ENCODE measurements at regions not wholly inside any gene's neighbourhood (a gene's known extent, or its start where the extent isn't known, plus 50 kb on each side); places are given as distances from the start of the nearest gene placed in this dataset.

DNA sequence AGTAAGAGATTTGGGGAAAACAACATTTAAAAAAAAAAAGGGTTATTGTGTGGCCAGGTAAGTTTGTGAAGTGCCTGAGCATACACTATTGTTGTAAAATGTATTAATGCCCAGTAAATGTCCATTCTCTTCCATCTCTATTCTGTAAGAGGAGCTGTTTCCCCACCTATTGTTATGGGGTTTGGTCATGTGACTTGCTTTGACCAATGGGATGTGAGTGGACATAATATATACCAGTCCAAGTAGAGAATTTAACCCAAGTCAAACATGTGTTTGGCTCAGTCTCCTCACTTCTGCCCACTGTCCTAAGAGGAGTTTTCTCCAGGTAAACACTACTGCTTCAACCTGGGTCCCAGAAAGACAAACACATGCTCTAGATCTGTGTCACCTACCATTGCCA is 377.1 kb downstream of the FOXA2 start:
- intact Hi-C loops (cut with DNase I; ENCODE audit: low total_unique reads): no loop called here
- TF ChIP-seq POLR2AphosphoS5 (IDR thresholded peaks at IDR 0.05) (no peak), POLR2A (IDR thresholded peaks at IDR 0.05) (no peak)
- TF ChIP-seq, protein P1, sequence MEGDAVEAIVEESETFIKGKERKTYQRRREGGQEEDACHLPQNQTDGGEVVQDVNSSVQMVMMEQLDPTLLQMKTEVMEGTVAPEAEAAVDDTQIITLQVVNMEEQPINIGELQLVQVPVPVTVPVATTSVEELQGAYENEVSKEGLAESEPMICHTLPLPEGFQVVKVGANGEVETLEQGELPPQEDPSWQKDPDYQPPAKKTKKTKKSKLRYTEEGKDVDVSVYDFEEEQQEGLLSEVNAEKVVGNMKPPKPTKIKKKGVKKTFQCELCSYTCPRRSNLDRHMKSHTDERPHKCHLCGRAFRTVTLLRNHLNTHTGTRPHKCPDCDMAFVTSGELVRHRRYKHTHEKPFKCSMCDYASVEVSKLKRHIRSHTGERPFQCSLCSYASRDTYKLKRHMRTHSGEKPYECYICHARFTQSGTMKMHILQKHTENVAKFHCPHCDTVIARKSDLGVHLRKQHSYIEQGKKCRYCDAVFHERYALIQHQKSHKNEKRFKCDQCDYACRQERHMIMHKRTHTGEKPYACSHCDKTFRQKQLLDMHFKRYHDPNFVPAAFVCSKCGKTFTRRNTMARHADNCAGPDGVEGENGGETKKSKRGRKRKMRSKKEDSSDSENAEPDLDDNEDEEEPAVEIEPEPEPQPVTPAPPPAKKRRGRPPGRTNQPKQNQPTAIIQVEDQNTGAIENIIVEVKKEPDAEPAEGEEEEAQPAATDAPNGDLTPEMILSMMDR (IDR thresholded peaks at IDR 0.05): no peak

DNA sequence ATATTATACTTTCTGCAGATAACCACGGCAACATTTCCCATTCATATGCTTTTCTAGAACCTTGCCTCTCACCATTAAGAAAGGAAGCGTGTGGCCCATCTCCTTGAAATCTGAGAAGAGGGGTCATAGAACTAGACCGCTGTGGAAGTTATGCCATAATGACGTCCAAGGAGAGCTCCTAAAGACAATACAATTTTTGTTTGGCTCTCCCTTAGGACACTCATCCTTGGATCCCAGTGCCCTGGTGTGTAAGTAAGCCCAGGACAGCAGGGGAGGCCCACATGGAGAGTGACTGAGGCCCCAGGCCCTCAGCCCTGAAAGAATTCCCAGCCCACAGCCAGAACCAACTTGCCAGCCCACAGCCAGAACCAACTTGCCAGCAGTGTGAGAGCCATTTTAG is 379.6 kb downstream of the FOXA2 start:
- no peaks in the 10 kb centered on the region for H3K36me3 ChIP-seq
- no peaks in the 10 kb centered on the region for H3K27me3 ChIP-seq
- no peaks in the 10 kb centered on the region for H3K4me1 ChIP-seq
- peaks cover 3 to 31% of the 10 kb centered on the region in 2 donors for H3K9me3 ChIP-seq
- no peak overlapping the region for H3K27ac ChIP-seq
- TF ChIP-seq POLR2A (IDR thresholded peaks at IDR 0.05): no peak
- TF ChIP-seq POLR2AphosphoS5 (IDR thresholded peaks at IDR 0.05): no peak
- TF ChIP-seq, protein P1 (IDR thresholded peaks at IDR 0.05): no peak
- H3K4me3 ChIP-seq: no peak overlapping the region
- intact Hi-C loops (cut with DNase I; ENCODE audit: low total_unique reads): no loop called here
- no peak for DNase-seq (ENCODE audit: low spot score in 2 of 2)

More for the DNA sequence above, 377.1 kb downstream of the FOXA2 start:
- DNase-seq (ENCODE audit: low spot score in 2 of 2): no peak
- H3K27ac ChIP-seq: no peak overlapping the region
- H3K9me3 ChIP-seq: peaks cover 3 to 23% of the 10 kb centered on the region in 2 donors
- no peaks in the 10 kb centered on the region for H3K36me3 ChIP-seq
- peaks cover 0 to 2% of the 10 kb centered on the region in 2 donors for H3K27me3 ChIP-seq
- H3K4me1 ChIP-seq: no peaks in the 10 kb centered on the region
- no peak overlapping the region for H3K4me3 ChIP-seq

DNA sequence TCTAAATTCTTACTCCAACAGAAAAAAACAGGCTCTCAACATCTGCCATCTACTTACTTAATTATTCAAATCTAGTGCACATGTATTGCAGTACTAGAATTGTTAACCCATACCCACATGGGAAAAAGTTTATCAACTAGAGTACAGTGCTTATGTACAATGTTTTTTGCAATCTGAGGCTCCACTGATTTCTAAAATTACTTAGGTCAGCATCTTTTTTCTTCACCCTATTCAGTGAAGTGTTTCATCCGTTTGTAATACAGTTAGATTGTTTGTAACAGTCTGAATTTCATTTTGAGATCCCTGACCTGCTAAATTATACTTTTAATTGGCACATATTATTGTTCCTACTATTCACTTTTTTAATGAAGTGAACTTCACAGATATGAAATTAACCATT is 402.2 kb downstream of the FOXA2 start:
- DNase-seq (ENCODE audit: low spot score in 2 of 2): no peak
- Histone ChIP-seq H3K36me3 (no peaks in the 10 kb centered on the region), H3K27me3 (no peaks in the 10 kb centered on the region), H3K9me3 (peaks cover 4 to 10% of the 10 kb centered on the region in 2 donors), H3K4me1 (no peaks in the 10 kb centered on the region), H3K27ac (no peak overlapping the region), H3K4me3 (no peak overlapping the region)
- intact Hi-C loops (cut with DNase I; ENCODE audit: low total_unique reads): no loop called here
- TF ChIP-seq POLR2A (IDR thresholded peaks at IDR 0.05) (no peak), POLR2AphosphoS5 (IDR thresholded peaks at IDR 0.05) (no peak)
- TF ChIP-seq, protein P1 (IDR thresholded peaks at IDR 0.05): no peak

DNA sequence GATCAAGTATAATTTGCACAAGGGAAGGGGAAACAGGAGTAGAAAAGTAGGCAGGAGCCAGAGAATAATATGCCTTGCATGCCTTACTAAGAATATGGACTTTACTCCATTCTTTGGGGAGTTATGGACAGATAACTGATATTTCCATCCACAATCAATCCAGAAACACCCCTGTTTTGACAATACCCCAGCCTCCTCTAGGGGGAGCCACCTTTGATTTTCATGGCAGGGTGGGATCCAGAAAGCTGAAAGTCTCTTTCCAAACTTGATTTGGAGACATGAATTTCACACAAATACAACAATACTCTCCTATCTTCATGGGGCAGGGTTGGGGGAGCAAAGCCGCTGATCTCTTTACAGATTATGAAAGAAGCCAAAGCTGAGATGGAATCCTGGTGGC is 404.1 kb downstream of the FOXA2 start:
- no peak overlapping the region for H3K27ac ChIP-seq
- no peaks in the 10 kb centered on the region for H3K36me3 ChIP-seq
- peaks cover 4 to 14% of the 10 kb centered on the region in 2 donors for H3K9me3 ChIP-seq
- no peaks in the 10 kb centered on the region for H3K27me3 ChIP-seq
- no peak for DNase-seq (ENCODE audit: low spot score in 2 of 2)
- no peaks in the 10 kb centered on the region for H3K4me1 ChIP-seq
- intact Hi-C loops (cut with DNase I; ENCODE audit: low total_unique reads): no loop called here
- H3K4me3 ChIP-seq: no peak overlapping the region
- TF ChIP-seq, protein P1 (IDR thresholded peaks at IDR 0.05): no peak
- TF ChIP-seq POLR2AphosphoS5 (IDR thresholded peaks at IDR 0.05) (no peak), POLR2A (IDR thresholded peaks at IDR 0.05) (no peak)

DNA sequence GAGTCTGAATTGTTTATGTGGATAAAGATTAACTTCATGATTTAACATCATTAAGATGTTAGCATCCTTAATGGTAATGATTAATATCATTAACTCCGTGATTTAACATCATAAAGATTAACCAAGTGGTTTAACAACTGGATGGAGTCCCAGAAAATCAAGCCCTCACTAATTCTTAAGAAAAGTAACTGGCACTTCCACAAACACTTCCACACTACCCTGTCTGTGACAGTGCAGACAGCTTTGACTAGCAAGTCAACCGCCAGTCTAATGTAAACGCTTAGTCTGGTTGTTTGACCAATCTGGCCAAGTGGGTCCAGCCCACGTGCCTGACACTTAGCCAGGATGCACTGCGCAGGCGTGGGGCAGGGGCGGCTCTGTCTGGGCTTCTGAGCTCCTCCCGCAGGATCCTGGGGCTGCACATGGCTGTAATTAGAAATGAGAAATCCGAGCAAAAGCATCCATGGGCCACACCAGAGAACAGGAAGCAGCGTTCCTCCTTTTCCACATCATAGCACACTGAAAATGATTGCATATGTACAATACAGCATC is 424.2 kb downstream of the FOXA2 start:
- Histone ChIP-seq H3K4me1 (no peaks in the 10 kb centered on the region), H3K4me3 (no peak overlapping the region), H3K36me3 (no peaks in the 10 kb centered on the region), H3K27me3 (peaks cover 0 to 3% of the 10 kb centered on the region in 2 donors), H3K27ac (no peak overlapping the region), H3K9me3 (no peaks in the 10 kb centered on the region)
- intact Hi-C loops (cut with DNase I; ENCODE audit: low total_unique reads): no loop called here
- no peak for DNase-seq (ENCODE audit: low spot score in 2 of 2)
- TF ChIP-seq POLR2AphosphoS5 (IDR thresholded peaks at IDR 0.05) (no peak), POLR2A (IDR thresholded peaks at IDR 0.05) (no peak)
- TF ChIP-seq, protein P1 (IDR thresholded peaks at IDR 0.05): no peak

Data from breast epithelium (tissue), 4 donors.